Large intestine (tissue), 3 donors: ENCODE measurements at regions not wholly inside any gene's neighbourhood (a gene's known extent, or its start where the extent isn't known, plus 50 kb on each side); places are given as distances from the start of the nearest gene placed in this dataset.

Source experiments
- DNase-seq, 2 donors: peaks; one replicate each; pipeline versions ENCODE4 v3.0.0 to v3.0.0-alpha.2; 2013
- H3K27ac ChIP-seq: one replicate; pipeline ENCODE4 v1.5.1; 2013; ENCODE audit warnings: low read length
- H3K27me3 ChIP-seq: 2 replicates; pipeline ENCODE4 v1.6.1; 2013; ENCODE audit warnings: low read length; ENCODE audit not compliant: control insufficient read depth, insufficient read depth
- H3K36me3 ChIP-seq: 2 replicates; pipeline ENCODE4 v1.6.1; 2013; ENCODE audit warnings: low read length; ENCODE audit not compliant: control insufficient read depth, insufficient read depth
- H3K4me1 ChIP-seq: one replicate; pipeline ENCODE4 v1.6.1; 2013; ENCODE audit warnings: low read length; ENCODE audit not compliant: control insufficient read depth, insufficient read depth
- H3K4me3 ChIP-seq: one replicate; pipeline ENCODE4 v1.5.1; 2013; ENCODE audit warnings: low read length
- H3K9me3 ChIP-seq: one replicate; pipeline ENCODE4 v1.6.1; 2013; ENCODE audit warnings: mild to moderate bottlenecking, low read depth, low read length, moderate library complexity; ENCODE audit not compliant: control insufficient read depth
- WGBS: methylation state at CpG from one replicate; pipeline ENCODE4 v1.1.5; 2013; ENCODE audit warnings: low lambda C conversion rate; ENCODE audit not compliant: insufficient coverage; 5-methylcytosine and 5-hydroxymethylcytosine counted together

GRCh38 chr4:19319607-19320006, 932.1 kb upstream of the SLIT2 start:
- Histone ChIP-seq H3K4me3 (no peak overlapping the region), H3K27me3 (no peaks in the 10 kb centered on the region), H3K27ac (no peak overlapping the region), H3K9me3 (no peaks in the 10 kb centered on the region), H3K36me3 (no peaks in the 10 kb centered on the region), H3K4me1 (no peaks in the 10 kb centered on the region)
- DNase-seq: no peak
- 83% methylated on average over 1 of the region's 1 CpG for WGBS

GRCh38 chr4:19317377-19317776, 934.3 kb upstream of the SLIT2 start:
- H3K27me3 ChIP-seq: no peaks in the 10 kb centered on the region

GRCh38 chr4:19314116-19314515, 937.6 kb upstream of the SLIT2 start:
- WGBS: no CpG with 5 or more reads among the region's 1 CpG

More at GRCh38 chr4:19317377-19317776, 934.3 kb upstream of the SLIT2 start:
- H3K4me1 ChIP-seq: no peaks in the 10 kb centered on the region
- no peak overlapping the region for H3K27ac ChIP-seq
- H3K36me3 ChIP-seq: no peaks in the 10 kb centered on the region
- no peak for DNase-seq
- no peaks in the 10 kb centered on the region for H3K9me3 ChIP-seq
- no peak overlapping the region for H3K4me3 ChIP-seq

GRCh38 chr4:19309378-19309777, 942.3 kb upstream of the SLIT2 start:
- H3K4me3 ChIP-seq: no peak overlapping the region
- H3K36me3 ChIP-seq: no peaks in the 10 kb centered on the region
- H3K27me3 ChIP-seq: no peaks in the 10 kb centered on the region
- H3K4me1 ChIP-seq: no peaks in the 10 kb centered on the region
- no peak for DNase-seq
- no peak overlapping the region for H3K27ac ChIP-seq
- H3K9me3 ChIP-seq: no peaks in the 10 kb centered on the region
- WGBS: 80% methylated on average over 1 of the region's 2 CpGs

More at GRCh38 chr4:19314116-19314515, 937.6 kb upstream of the SLIT2 start:
- Histone ChIP-seq H3K9me3 (no peaks in the 10 kb centered on the region), H3K36me3 (no peaks in the 10 kb centered on the region), H3K27me3 (no peaks in the 10 kb centered on the region), H3K4me1 (no peaks in the 10 kb centered on the region), H3K27ac (no peak overlapping the region), H3K4me3 (no peak overlapping the region)
- DNase-seq: no peak

GRCh38 chr4:19304028-19304427, 947.7 kb upstream of the SLIT2 start:
- DNase-seq: no peak
- H3K27me3 ChIP-seq: no peaks in the 10 kb centered on the region
- no peaks in the 10 kb centered on the region for H3K9me3 ChIP-seq
- H3K36me3 ChIP-seq: no peaks in the 10 kb centered on the region
- 67% methylated on average over 1 of the region's 2 CpGs for WGBS
- H3K4me1 ChIP-seq: no peaks in the 10 kb centered on the region
- no peak overlapping the region for H3K27ac ChIP-seq
- H3K4me3 ChIP-seq: no peak overlapping the region

- Histone ChIP-seq H3K36me3 (no peaks in the 10 kb centered on the region), H3K27ac (no peak overlapping the region), H3K9me3 (peaks cover 2% of the 10 kb centered on the region), H3K4me3 (no peak overlapping the region), H3K27me3 (no peaks in the 10 kb centered on the region), H3K4me1 (no peaks in the 10 kb centered on the region)
- DNase-seq: no peak
- WGBS: no CpG with 5 or more reads among the region's 4 CpGs
Observed at GRCh38 chr4:19301527-19301926, 950.2 kb upstream of the SLIT2 start.

- no peaks in the 10 kb centered on the region for H3K4me1 ChIP-seq
- DNase-seq: no peak
- no peaks in the 10 kb centered on the region for H3K36me3 ChIP-seq
- no peak overlapping the region for H3K4me3 ChIP-seq
- WGBS: no CpG with 5 or more reads among the region's 1 CpG
- H3K9me3 ChIP-seq: peaks cover 2% of the 10 kb centered on the region
- no peak overlapping the region for H3K27ac ChIP-seq
- H3K27me3 ChIP-seq: no peaks in the 10 kb centered on the region
Observed at GRCh38 chr4:19300213-19300612, 951.5 kb upstream of the SLIT2 start.

- no peaks in the 10 kb centered on the region for H3K36me3 ChIP-seq
- peaks cover 2% of the 10 kb centered on the region for H3K9me3 ChIP-seq
- H3K4me3 ChIP-seq: no peak overlapping the region
- WGBS: 89% methylated on average over 3 of the region's 3 CpGs
- DNase-seq: no peak
- no peaks in the 10 kb centered on the region for H3K27me3 ChIP-seq
- H3K27ac ChIP-seq: no peak overlapping the region
- no peaks in the 10 kb centered on the region for H3K4me1 ChIP-seq
Observed at GRCh38 chr4:19298998-19299397, 952.7 kb upstream of the SLIT2 start.

GRCh38 chr4:19293781-19294180, 957.9 kb upstream of the SLIT2 start:
- no peak overlapping the region for H3K27ac ChIP-seq
- peaks cover 2% of the 10 kb centered on the region for H3K9me3 ChIP-seq
- DNase-seq: no peak
- whole genome bisulfite sequencing: no CpG with 5 or more reads among the region's 1 CpG
- H3K4me3 ChIP-seq: no peak overlapping the region
- no peaks in the 10 kb centered on the region for H3K36me3 ChIP-seq
- no peaks in the 10 kb centered on the region for H3K27me3 ChIP-seq
- H3K4me1 ChIP-seq: no peaks in the 10 kb centered on the region

- H3K36me3 ChIP-seq: no peaks in the 10 kb centered on the region
- peaks cover 1% of the 10 kb centered on the region for H3K9me3 ChIP-seq
- no CpG with 5 or more reads among the region's 1 CpG for WGBS
- H3K27me3 ChIP-seq: no peaks in the 10 kb centered on the region
- no peak for DNase-seq
- no peak overlapping the region for H3K4me3 ChIP-seq
- no peak overlapping the region for H3K27ac ChIP-seq
- no peaks in the 10 kb centered on the region for H3K4me1 ChIP-seq
Observed at GRCh38 chr4:19293080-19293479, 958.6 kb upstream of the SLIT2 start.

- no peaks in the 10 kb centered on the region for H3K4me1 ChIP-seq
- H3K27me3 ChIP-seq: no peaks in the 10 kb centered on the region
- no peak overlapping the region for H3K4me3 ChIP-seq
- H3K9me3 ChIP-seq: no peaks in the 10 kb centered on the region
- DNase-seq: no peak
- no peak overlapping the region for H3K27ac ChIP-seq
- no peaks in the 10 kb centered on the region for H3K36me3 ChIP-seq
- WGBS: 88% methylated on average over 1 of the region's 1 CpG
Observed at GRCh38 chr4:19286924-19287323, 964.8 kb upstream of the SLIT2 start.
